Fibroblast of mammary gland (primary cell): ENCODE measurements at regions not wholly inside any gene's neighbourhood (a gene's known extent, or its start where the extent isn't known, plus 50 kb on each side); places are given as distances from the start of the nearest gene placed in this dataset.
A peak's percentile ranks its signal among the peaks of the same experiment; 100 is the strongest.

Source experiments
- DNase-seq: peaks from one replicate; pipeline ENCODE4 v3.0.0-alpha.2; 2010; ENCODE audit warnings: low read depth
- H3K4me3 ChIP-seq: 2 replicates; pipeline ENCODE4 v1.5.1; 2011; ENCODE audit warnings: low read depth, mild to moderate bottlenecking, low read length, moderate library complexity; ENCODE audit not compliant: control insufficient read depth
- TF ChIP-seq, protein P1 (sequence below): conservative IDR thresholded peaks from 2 replicates; pipeline ENCODE4 v1.5.1; 2011; ENCODE audit warnings: low read depth, low read length, inconsistent platforms; ENCODE audit not compliant: control insufficient read depth, insufficient read depth

DNA sequence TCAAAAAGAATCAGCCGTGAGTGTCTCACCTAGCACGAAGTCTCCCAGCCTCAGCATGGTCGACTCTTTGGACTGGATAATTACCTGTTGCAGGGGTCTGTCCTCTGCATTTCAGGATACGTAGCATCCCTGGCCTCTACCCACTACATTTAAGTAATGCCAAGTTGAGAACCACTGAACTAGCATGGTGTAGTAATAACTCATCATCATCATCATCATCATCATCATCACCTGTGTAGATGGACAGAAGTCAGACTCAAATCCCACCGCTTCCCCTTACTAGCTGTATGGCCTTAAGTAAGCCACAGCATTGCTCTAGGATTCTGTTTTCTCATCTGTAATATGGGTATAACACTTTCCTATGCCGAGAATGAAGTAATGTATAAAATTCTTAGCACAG, 373.1 kb upstream of the XYLT1 start:
- H3K4me3 ChIP-seq = no peak overlapping the region
- no peak for DNase-seq
- TF ChIP-seq, protein P1, sequence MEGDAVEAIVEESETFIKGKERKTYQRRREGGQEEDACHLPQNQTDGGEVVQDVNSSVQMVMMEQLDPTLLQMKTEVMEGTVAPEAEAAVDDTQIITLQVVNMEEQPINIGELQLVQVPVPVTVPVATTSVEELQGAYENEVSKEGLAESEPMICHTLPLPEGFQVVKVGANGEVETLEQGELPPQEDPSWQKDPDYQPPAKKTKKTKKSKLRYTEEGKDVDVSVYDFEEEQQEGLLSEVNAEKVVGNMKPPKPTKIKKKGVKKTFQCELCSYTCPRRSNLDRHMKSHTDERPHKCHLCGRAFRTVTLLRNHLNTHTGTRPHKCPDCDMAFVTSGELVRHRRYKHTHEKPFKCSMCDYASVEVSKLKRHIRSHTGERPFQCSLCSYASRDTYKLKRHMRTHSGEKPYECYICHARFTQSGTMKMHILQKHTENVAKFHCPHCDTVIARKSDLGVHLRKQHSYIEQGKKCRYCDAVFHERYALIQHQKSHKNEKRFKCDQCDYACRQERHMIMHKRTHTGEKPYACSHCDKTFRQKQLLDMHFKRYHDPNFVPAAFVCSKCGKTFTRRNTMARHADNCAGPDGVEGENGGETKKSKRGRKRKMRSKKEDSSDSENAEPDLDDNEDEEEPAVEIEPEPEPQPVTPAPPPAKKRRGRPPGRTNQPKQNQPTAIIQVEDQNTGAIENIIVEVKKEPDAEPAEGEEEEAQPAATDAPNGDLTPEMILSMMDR = no peak

DNA sequence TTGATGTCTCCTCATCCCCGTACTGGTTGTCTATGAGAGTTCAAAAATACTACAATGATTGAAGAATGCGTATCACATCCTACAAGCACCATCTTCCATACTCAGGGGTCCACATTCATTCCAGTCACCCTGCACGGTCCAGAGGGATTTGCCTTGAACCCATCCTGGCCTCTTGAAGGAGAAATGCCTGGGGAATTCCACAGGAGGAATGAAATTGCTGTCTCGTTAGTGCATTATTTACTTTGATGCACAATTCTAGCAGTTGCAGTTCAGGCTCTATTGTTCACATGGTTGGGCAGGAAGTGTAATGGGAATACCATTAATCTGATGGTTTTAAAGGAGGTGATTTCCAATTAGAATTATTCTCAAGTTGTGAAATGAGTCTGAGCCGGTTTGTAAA, 369.1 kb upstream of the XYLT1 start:
- no peak for DNase-seq
- TF ChIP-seq, protein P1 = no peak
- H3K4me3 ChIP-seq = no peak overlapping the region

DNA sequence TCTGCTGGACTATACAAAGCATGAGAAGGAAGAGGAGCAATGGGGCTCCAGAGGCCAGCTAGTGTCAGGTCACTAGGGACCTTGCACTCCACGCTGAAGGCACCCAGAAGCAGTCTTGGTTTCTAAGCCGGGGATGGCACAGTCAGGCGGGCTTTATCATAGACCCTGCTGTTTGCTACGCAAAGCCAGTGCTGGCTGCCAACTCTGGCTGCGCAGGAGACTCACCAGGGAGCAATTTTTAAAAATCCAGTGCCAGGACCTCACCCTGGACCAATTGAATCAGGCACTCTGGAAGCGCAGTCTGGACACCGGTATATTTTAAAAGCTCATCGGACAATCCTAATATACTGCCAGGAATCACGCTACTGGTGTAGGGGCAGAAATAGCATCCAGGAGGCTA, 368.5 kb upstream of the XYLT1 start:
- DNase-seq = no peak
- TF ChIP-seq, protein P1 = no peak
- H3K4me3 ChIP-seq = no peak overlapping the region

DNA sequence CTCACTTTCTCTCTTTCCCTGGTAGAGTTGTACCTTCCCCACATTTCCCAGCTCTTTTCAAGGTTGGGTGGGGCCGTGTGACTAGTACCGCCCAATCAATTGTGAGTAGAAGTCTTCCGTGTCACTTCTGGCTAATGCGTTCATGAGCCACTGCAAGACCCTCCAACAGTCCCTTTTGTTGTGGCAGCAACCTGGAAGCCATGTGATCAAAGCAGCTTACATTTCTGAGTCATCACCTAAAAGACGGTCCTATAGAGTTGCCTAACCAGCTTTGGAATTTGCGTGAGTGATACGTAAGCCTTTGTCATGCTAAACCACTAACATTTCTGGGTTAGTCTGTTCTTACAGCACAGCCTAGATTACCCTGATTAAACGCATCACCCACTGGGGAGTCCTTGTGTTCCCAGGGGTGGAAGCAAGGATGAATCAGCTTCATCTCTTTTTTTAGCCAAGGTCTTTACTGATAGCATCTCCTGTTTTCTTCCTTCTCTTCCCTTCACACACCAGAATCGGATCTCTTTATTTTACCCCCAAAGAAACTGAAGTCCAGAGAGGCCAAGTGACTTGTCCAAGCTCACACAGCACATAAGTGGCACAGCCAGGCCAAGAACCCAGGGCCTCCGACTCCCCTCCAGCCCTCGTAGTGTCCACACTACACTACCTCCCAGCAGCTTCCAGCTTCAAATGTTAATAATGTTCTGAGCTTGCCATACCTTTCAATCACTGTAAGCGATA, 366.3 kb upstream of the XYLT1 start:
- TF ChIP-seq, protein P1 = no peak
- DNase-seq = peak; percentile 100

DNA sequence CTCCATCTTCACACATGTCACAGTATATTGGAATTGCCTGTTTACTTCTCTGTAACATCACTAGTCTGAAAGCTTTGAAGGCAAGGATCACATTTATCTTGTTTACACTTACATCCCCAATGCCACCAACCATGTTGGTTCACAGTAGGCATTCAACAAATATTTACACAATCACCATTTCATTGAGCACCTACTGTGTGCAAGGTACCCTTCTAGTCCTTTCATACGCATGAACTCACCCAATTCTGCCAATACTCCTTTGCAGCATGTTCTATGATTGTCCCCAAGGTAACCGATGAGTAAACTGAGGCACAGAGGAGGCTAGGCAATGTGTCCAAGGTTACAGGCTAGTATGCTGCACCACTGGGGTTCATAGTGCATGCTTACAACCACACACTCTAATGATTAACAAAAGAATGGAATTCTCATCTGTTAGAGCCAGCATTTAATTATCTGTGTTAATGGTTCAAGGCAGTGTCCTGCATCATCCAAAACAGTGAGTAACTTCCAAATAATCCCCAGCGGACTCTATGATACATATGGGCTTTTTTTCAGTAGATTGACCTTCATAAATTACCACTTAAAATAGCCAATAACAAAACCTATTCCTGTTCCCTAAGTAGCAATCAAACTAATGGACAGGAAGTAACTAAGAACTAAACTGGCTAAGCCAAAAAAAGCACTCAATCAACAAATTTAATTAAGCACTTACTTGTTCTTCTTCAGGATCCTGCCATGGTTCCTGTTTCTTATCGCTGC, 364.5 kb upstream of the XYLT1 start:
- TF ChIP-seq, protein P1 = no peak
- H3K4me3 ChIP-seq = no peak overlapping the region
- DNase-seq = peak; percentile 88

More for the DNA sequence above, 366.3 kb upstream of the XYLT1 start:
- H3K4me3 ChIP-seq = no peak overlapping the region

DNA sequence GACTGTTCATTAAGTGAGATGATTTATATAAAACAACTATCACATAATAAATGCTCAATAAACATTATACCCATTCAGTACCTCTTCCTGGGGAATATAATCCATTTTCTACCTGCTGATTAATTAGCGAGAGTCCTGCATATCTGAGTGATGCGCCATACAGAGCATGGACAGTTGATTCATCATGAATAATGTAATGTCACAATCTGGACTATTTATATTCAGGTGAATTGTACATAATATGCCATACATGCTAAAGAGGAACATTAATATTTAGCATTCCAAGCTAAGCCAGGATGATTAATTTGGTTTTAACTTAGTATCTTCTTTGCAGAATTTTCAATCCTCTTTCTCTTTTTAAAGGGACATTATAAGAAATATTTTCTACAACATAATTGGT, 362.0 kb upstream of the XYLT1 start:
- TF ChIP-seq, protein P1 = no peak
- peak; percentile 34 for DNase-seq
- no peak overlapping the region for H3K4me3 ChIP-seq
